NB4 (cell line): ENCODE measurements at regions not wholly inside any gene's neighbourhood (a gene's known extent, or its start where the extent isn't known, plus 50 kb on each side); places are given as distances from the start of the nearest gene placed in this dataset.

Source experiments
- DNase-seq: peaks from one replicate; pipeline ENCODE4 v3.0.0; 2010; ENCODE audit warnings: low read depth
- H3K4me3 ChIP-seq: one replicate; pipeline ENCODE4 v1.5.1; 2011; ENCODE audit warnings: mild to moderate bottlenecking, low read depth, low read length, moderate library complexity
- MYC ChIP-seq: IDR thresholded peaks from 2 replicates; pipeline ENCODE4 v1.6.1; 2011; ENCODE audit warnings: low read depth, low read length
- POLR2A ChIP-seq: IDR thresholded peaks from 2 replicates; pipeline ENCODE4 v1.6.1; 2011; ENCODE audit warnings: mild to moderate bottlenecking; ENCODE audit not compliant: insufficient read length; ENCODE audit errors: extremely low read depth
- TF ChIP-seq, protein P1 (sequence below): IDR thresholded peaks from 2 replicates; pipeline ENCODE4 v1.6.1; 2011; ENCODE audit warnings: low read depth, low read length
- TF ChIP-seq, protein P2 (sequence below): IDR thresholded peaks from one replicate; pipeline ENCODE4 v1.5.1; 2012; ENCODE audit warnings: low read depth, low read length

DNA sequence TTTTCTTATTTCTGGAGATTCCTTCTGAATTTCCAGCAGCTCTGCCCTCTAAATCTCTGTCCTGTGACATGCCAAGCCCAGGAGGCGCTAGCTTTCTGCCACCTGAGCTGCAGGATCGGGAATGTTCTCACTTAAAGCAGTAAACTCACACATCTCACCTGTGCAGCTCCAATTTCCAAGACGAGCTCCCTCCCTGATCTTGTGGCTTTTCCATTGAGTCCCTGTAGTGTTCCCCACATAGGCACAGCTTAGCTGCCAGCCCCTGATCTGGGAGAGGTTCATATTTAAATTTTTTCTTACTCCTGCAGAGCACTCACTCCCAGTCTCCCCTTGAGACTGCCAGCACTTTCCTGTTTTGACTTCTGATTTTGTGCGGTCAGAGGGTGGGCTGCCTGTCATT is 479.3 kb downstream of the GLRX3 start:
- peak; percentile 73 for DNase-seq
- H3K4me3 ChIP-seq, result no peak overlapping the region
- TF ChIP-seq, protein P1, sequence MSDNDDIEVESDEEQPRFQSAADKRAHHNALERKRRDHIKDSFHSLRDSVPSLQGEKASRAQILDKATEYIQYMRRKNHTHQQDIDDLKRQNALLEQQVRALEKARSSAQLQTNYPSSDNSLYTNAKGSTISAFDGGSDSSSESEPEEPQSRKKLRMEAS, result no peak
- TF ChIP-seq MYC, result no peak
- no peak for TF ChIP-seq POLR2A
- TF ChIP-seq, protein P2, sequence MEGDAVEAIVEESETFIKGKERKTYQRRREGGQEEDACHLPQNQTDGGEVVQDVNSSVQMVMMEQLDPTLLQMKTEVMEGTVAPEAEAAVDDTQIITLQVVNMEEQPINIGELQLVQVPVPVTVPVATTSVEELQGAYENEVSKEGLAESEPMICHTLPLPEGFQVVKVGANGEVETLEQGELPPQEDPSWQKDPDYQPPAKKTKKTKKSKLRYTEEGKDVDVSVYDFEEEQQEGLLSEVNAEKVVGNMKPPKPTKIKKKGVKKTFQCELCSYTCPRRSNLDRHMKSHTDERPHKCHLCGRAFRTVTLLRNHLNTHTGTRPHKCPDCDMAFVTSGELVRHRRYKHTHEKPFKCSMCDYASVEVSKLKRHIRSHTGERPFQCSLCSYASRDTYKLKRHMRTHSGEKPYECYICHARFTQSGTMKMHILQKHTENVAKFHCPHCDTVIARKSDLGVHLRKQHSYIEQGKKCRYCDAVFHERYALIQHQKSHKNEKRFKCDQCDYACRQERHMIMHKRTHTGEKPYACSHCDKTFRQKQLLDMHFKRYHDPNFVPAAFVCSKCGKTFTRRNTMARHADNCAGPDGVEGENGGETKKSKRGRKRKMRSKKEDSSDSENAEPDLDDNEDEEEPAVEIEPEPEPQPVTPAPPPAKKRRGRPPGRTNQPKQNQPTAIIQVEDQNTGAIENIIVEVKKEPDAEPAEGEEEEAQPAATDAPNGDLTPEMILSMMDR, result no peak

DNA sequence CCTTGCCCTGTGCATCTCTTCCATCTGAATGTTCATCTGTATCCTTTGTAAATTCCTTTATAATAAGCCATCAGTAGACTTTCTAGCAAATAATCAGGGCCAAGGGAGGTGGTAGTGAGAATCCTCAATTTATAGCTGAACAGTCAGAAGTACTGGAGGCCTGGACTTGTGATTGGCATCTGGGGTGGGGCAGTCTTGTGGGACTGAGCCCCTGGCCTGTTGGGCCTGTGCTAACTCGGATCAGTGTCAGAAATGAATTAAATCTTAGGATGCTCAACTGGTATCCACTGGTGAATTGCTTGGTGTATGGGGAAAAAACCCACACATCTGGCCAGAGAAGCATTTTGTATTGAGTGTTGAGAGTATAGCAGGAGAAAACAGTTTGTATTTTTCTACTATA is 481.8 kb downstream of the GLRX3 start:
- H3K4me3 ChIP-seq, result no peak overlapping the region
- TF ChIP-seq, protein P1, result no peak
- TF ChIP-seq, protein P2, result no peak
- TF ChIP-seq POLR2A (no peak), MYC (no peak)
- no peak for DNase-seq

DNA sequence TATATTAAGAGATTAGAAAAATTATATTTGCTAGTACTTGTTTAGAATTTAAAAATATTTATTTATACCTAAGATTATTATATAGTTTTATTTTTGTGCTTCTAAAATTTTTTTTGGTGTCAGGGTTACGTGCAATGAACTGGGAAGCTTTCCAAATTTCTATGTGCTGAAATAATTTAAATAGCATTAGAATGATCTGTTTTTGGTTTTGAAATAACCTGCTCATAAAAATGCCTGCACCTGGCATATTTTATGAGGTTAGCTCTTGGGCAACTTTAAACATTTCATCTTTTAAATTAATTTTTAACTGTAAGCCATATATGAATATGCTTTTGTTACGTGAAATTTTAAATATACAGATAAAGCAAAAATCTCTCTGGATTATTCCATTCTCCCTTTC is 482.5 kb downstream of the GLRX3 start:
- H3K4me3 ChIP-seq, result no peak overlapping the region
- TF ChIP-seq, protein P2, result no peak
- TF ChIP-seq, protein P1, result no peak
- no peak for TF ChIP-seq MYC
- no peak for TF ChIP-seq POLR2A
- no peak for DNase-seq

DNA sequence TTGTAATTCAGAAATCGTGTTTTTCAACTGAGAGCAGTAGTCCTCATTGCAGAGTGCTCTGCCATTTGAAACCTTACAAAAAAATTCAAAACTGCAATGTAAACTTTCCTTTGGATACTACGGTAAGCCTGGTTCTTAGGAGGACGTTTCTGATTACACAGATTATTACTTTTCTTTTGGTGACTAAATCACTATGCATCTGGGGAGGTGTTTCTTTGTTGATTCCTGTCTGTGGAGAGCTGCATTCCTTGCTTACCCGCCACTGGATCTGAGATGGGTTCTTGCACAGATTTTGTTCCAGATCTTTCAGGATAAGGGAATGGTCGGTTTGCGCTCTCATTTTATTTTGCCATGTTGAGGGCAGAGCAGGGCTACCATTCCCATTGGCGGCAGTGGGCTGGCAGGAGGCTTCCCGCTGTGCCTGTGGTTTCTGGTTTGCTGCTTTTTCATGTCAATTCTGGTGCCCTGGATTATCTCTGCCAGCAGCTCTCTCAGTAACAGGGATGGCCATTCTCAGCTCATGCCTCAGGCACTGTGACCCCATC is 485.1 kb downstream of the GLRX3 start:
- no peak overlapping the region for H3K4me3 ChIP-seq
- TF ChIP-seq, protein P2, result no peak
- TF ChIP-seq, protein P1, result no peak
- TF ChIP-seq POLR2A, result no peak
- no peak for TF ChIP-seq MYC
- DNase-seq, result peak; percentile 11

DNA sequence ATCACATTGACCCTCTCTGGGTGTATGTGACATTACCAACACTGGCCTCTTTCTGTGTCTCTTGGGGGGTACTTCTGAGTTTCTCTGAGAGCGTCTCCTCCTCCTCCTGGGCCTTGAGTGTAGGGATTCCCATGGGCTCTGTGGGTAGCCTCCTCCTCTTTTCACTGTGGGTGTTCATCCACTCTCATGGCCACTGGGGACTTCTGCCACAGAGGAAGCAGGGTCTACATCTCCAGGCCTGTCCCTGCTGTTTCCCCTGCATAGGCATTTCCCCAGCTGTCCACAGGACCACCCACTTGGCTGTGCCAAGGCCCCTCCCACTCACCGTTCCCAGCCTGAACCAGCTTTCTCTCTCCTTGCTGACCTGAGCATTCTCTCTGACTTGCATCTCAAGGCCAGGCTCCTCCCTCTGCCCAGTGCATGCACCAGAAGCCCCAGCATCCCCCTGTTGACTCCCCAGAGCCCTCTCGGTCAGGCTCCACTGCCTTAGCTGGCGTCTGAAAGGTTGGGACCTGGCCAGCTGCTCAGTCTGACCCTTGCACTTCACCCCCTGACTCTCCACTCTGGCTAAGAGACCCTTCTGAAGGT is 487.6 kb downstream of the GLRX3 start:
- peak; percentile 78 for DNase-seq
- no peak overlapping the region for H3K4me3 ChIP-seq
- TF ChIP-seq POLR2A (no peak), MYC (no peak)
- TF ChIP-seq, protein P2, result no peak
- TF ChIP-seq, protein P1, result no peak
